Activated B cell treated with CpG ODN at 0.5 μM for 24 hours (primary cell): ENCODE measurements at regions not wholly inside any gene's neighbourhood (a gene's known extent, or its start where the extent isn't known, plus 50 kb on each side); places are given as distances from the start of the nearest gene placed in this dataset.
"Not testable (repeated sequence)": the region's sequence is repeated elsewhere in the genome, so short reads cannot be mapped to it uniquely, and the experiment has no call there.

Experiments used
- ATAC-seq: fragments of 200-7000 bp; cut with Tn5 transposase; one replicate; pipeline ENCODE4 v1.10.0; 2021; ENCODE audit warnings: low read depth, mild to moderate bottlenecking, moderate library complexity
- CTCF ChIA-PET: fragments of 350-600 bp; sonication (Branson Sonifier 250); formaldehyde crosslinking; loops from one replicate; lab custom pipeline; 2021; ENCODE audit warnings: antibody characterized with exemption; lab: Charles Lee
- POLR2A ChIA-PET: fragments of 350-600 bp; sonication (Branson Sonifier 250); formaldehyde crosslinking; loops from one replicate; lab custom pipeline; 2021; ENCODE audit warnings: antibody characterized with exemption; lab: Charles Lee
- DNase-seq: peaks from one replicate; pipeline ENCODE4 v3.0.0; 2022
- H3K27ac Mint-ChIP-seq: one replicate; pipeline ENCODE4 v1.8.0; 2020; ENCODE audit warnings: mixed read lengths
- H3K27me3 Mint-ChIP-seq: one replicate; pipeline ENCODE4 v1.8.0; 2021; ENCODE audit warnings: mixed read lengths
- H3K36me3 Mint-ChIP-seq: one replicate; pipeline ENCODE4 v1.8.0; 2021; ENCODE audit warnings: low read depth, mixed read lengths
- H3K4me1 Mint-ChIP-seq: one replicate; pipeline ENCODE4 v1.8.0; 2021; ENCODE audit warnings: mixed read lengths
- H3K4me3 Mint-ChIP-seq: one replicate; pipeline ENCODE4 v1.8.0; 2020; ENCODE audit warnings: mild to moderate bottlenecking, mixed read lengths
- H3K9me3 Mint-ChIP-seq: one replicate; pipeline ENCODE4 v1.8.0; 2020; ENCODE audit warnings: mixed read lengths
- CTCF ChIP-seq: fragments of 200-600 bp; IDR thresholded peaks from one replicate; pipeline ENCODE4 v1.8.0; 2022; ENCODE audit warnings: antibody characterized with exemption, mild to moderate bottlenecking
- intact Hi-C: fragments of 100-400 bp; cut with micrococcal nuclease; formaldehyde crosslinking; loops from one replicate; pipeline ENCODE4 v1.15.1; 2024

GRCh38 chr18:75696391-75696790, 268.9 kb upstream of the SMIM21 start:
- ChIA-PET POLR2A (no interaction called here), CTCF (no interaction called here)
- H3K4me1 Mint-ChIP-seq, result no peaks in the 10 kb centered on the region
- no peaks in the 10 kb centered on the region for H3K9me3 Mint-ChIP-seq
- intact Hi-C loops, result no loop called here
- H3K36me3 Mint-ChIP-seq, result no peaks in the 10 kb centered on the region
- no peak for TF ChIP-seq CTCF
- no peak for ATAC-seq
- H3K27ac Mint-ChIP-seq, result no peak overlapping the region
- no peak overlapping the region for H3K4me3 Mint-ChIP-seq
- DNase-seq, result no peak
- no peaks in the 10 kb centered on the region for H3K27me3 Mint-ChIP-seq

- H3K27me3 Mint-ChIP-seq, result no peaks in the 10 kb centered on the region
- ATAC-seq, result no peak
- H3K27ac Mint-ChIP-seq, result no peak overlapping the region
- CTCF ChIA-PET, result no interaction called here
- intact Hi-C loops, result no loop called here
- no peaks in the 10 kb centered on the region for H3K36me3 Mint-ChIP-seq
- H3K4me1 Mint-ChIP-seq, result no peaks in the 10 kb centered on the region
- H3K9me3 Mint-ChIP-seq, result no peaks in the 10 kb centered on the region
- H3K4me3 Mint-ChIP-seq, result no peak overlapping the region
- DNase-seq, result no peak
- POLR2A ChIA-PET, result no interaction called here
- no peak for TF ChIP-seq CTCF
These were observed 266.8 kb upstream of the SMIM21 start for GRCh38 chr18:75694292-75694691.

GRCh38 chr18:75691483-75691882, 264.0 kb upstream of the SMIM21 start:
- H3K27ac Mint-ChIP-seq, result no peak overlapping the region
- POLR2A ChIA-PET, result no interaction called here
- TF ChIP-seq CTCF, result no peak
- H3K36me3 Mint-ChIP-seq, result no peaks in the 10 kb centered on the region
- CTCF ChIA-PET, result no interaction called here
- H3K9me3 Mint-ChIP-seq, result no peaks in the 10 kb centered on the region
- no peak for ATAC-seq
- intact Hi-C loops, result no loop called here
- no peaks in the 10 kb centered on the region for H3K27me3 Mint-ChIP-seq
- no peak overlapping the region for H3K4me3 Mint-ChIP-seq
- DNase-seq, result no peak
- H3K4me1 Mint-ChIP-seq, result no peaks in the 10 kb centered on the region

GRCh38 chr18:75690283-75690682, 262.8 kb upstream of the SMIM21 start:
- CTCF ChIA-PET, POLR2A ChIA-PET, H3K27ac Mint-ChIP-seq, H3K27me3 Mint-ChIP-seq, H3K4me1 Mint-ChIP-seq, H3K4me3 Mint-ChIP-seq, ATAC-seq, DNase-seq, H3K36me3 Mint-ChIP-seq, H3K9me3 Mint-ChIP-seq, intact Hi-C loops: not testable (repeated sequence)

GRCh38 chr18:75687626-75688025, 260.1 kb upstream of the SMIM21 start:
- H3K36me3 Mint-ChIP-seq, result no peaks in the 10 kb centered on the region
- POLR2A ChIA-PET, result no interaction called here

More at GRCh38 chr18:75687626-75688025, 260.1 kb upstream of the SMIM21 start:
- CTCF ChIA-PET, result no interaction called here
- Mint-ChIP-seq H3K9me3 (no peaks in the 10 kb centered on the region), H3K27me3 (no peaks in the 10 kb centered on the region), H3K4me1 (no peaks in the 10 kb centered on the region), H3K27ac (no peak overlapping the region), H3K4me3 (no peak overlapping the region)
- DNase-seq (no peak), ATAC-seq (no peak)
- intact Hi-C loops, result no loop called here
- no peak for TF ChIP-seq CTCF
